PC-9 (cell line): ENCODE measurements at regions not wholly inside any gene's neighbourhood (a gene's known extent, or its start where the extent isn't known, plus 50 kb on each side); places are given as distances from the start of the nearest gene placed in this dataset.

ENCODE experiments used
- BruUV-seq: library from RNA; stranded (reverse); fragments of 400-500 nt; replicated peaks from 2 replicates; lab custom pipeline; 2021; lab: Mats Ljungman, UMichigan
- CTCF ChIA-PET: fragments of 300-600 bp; sonication (Branson Sonifier 250); formaldehyde crosslinking; loops from one replicate; lab custom pipeline; 2022; ENCODE audit warnings: antibody characterized with exemption; lab: Charles Lee
- POLR2A ChIA-PET: fragments of 300-600 bp; sonication (Branson Sonifier 250); formaldehyde crosslinking; loops from one replicate; lab custom pipeline; 2022; ENCODE audit warnings: antibody characterized with exemption; ENCODE audit not compliant: unreplicated experiment; lab: Charles Lee
- DNase-seq, 2 experiments: peaks; one replicate each; pipeline versions ENCODE4 v3.0.0 to v3.0.0-alpha.2; 2015 to 2022; ENCODE audit warnings: mixed read lengths in 1 of 2
- H2AFZ ChIP-seq: fragments of 200-600 bp; sonication (generic); 2 replicates; pipeline ENCODE4 v1.8.1; 2017; ENCODE audit warnings: antibody characterized with exemption
- H3F3A ChIP-seq: fragments of 200-600 bp; sonication (generic); 2 replicates; pipeline ENCODE4 v1.8.1; 2017; ENCODE audit warnings: antibody characterized with exemption, mild to moderate bottlenecking, low read depth; ENCODE audit not compliant: insufficient read depth
- H3K27ac ChIP-seq: fragments of 200-600 bp; sonication (generic); 2 replicates; pipeline ENCODE4 v1.6.1; 2016; ENCODE audit warnings: mixed run types
- H3K27me3 ChIP-seq: fragments of 200-600 bp; sonication (generic); 2 replicates; pipeline ENCODE4 v1.6.1; 2016; ENCODE audit warnings: low read depth, mixed run types; ENCODE audit not compliant: insufficient read depth
- H3K36me3 ChIP-seq: fragments of 200-600 bp; sonication (generic); 2 replicates; pipeline ENCODE4 v1.6.1; 2016; ENCODE audit warnings: low read depth, mixed run types
- H3K4me1 ChIP-seq: fragments of 200-600 bp; sonication (generic); replicated peaks from 2 replicates; pipeline ENCODE4 v1.6.1; 2016; ENCODE audit warnings: mixed run types; ENCODE audit not compliant: insufficient read depth
- H3K4me2 ChIP-seq: fragments of 200-600 bp; sonication (generic); 2 replicates; pipeline ENCODE4 v1.6.1; 2017; ENCODE audit warnings: mixed run types
- H3K4me3 ChIP-seq: fragments of 200-600 bp; sonication (generic); 2 replicates; pipeline ENCODE4 v1.6.1; 2016; ENCODE audit warnings: mixed run types
- H3K79me2 ChIP-seq: fragments of 200-600 bp; sonication (generic); 2 replicates; pipeline ENCODE4 v1.6.1; 2017; ENCODE audit warnings: low read depth, mixed run types
- H3K9me2 ChIP-seq: fragments of 200-600 bp; sonication (generic); 2 replicates; pipeline ENCODE4 v1.8.1; 2017; ENCODE audit warnings: mild to moderate bottlenecking; ENCODE audit not compliant: insufficient read depth
- H3K9me3 ChIP-seq: fragments of 200-600 bp; sonication (generic); 2 replicates; pipeline ENCODE4 v1.8.1; 2016; ENCODE audit warnings: low read depth; ENCODE audit not compliant: insufficient read depth
- H4K20me1 ChIP-seq: fragments of 200-600 bp; sonication (generic); 2 replicates; pipeline ENCODE4 v1.8.1; 2017; ENCODE audit not compliant: insufficient read depth
- CTCF ChIP-seq: fragments of 200-600 bp; sonication (generic); conservative IDR thresholded peaks from 2 replicates; pipeline ENCODE4 v1.6.1; 2017; ENCODE audit warnings: mixed run types, antibody characterized with exemption, mild to moderate bottlenecking, moderate library complexity
- EZH2 ChIP-seq: fragments of 200-600 bp; sonication (generic); IDR thresholded peaks from 2 replicates; pipeline ENCODE4 v1.8.0; 2017; ENCODE audit warnings: antibody characterized with exemption, low read depth
- intact Hi-C: fragments of 100-400 bp; cut with micrococcal nuclease; formaldehyde crosslinking; loops from one replicate; pipeline ENCODE4 v1.10.0; 2022; ENCODE audit not compliant: unreplicated experiment

DNA sequence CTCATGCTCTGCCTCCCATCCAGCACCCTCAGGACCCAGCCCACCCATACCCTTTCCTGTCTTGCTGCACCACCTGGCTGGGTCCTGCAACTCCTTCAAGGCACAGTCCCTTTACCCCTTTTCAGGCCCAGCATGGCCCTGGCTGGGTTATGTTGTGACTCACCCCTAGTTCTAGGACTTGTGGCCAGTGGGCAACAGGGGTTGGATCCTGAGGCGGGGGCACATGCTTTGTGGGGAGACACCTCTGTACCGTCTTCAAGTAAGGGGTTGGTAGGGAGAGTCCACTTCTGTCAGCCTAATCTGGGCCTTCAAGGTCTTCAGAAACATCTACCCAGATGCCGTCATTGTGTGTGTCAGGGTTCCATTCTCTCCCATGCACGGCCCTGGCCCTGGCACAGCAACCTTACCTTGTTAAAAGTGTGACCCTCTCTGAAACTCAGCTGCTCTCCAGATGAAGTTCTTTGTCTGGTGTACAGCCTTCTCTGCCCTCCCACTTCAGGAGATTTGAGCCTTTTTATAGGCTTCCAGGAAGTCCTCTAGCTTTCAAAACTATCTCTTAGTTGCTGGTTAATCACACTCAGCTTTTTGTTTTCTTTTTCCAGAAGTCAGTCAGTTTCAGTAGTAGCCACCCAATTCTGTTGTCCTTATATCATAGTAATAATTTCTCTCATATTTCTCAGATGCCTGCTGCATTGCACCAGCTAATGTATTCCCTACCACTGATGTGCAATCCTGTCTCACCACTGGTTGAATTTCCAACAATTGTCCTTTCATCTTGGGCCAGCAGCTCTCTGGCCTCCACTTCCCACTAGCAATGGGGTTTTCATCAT, 107.3 kb downstream of the NRN1 start:
- H2AFZ ChIP-seq: no peak overlapping the region
- H3F3A ChIP-seq: no peaks in the 10 kb centered on the region
- no peaks in the 10 kb centered on the region for H3K9me2 ChIP-seq
- H3K79me2 ChIP-seq: no peaks in the 10 kb centered on the region
- no peaks in the 10 kb centered on the region for H3K4me1 ChIP-seq
- no peaks in the 10 kb centered on the region for H4K20me1 ChIP-seq
- no peaks in the 10 kb centered on the region for H3K27me3 ChIP-seq
- H3K9me3 ChIP-seq: no peaks in the 10 kb centered on the region
- H3K36me3 ChIP-seq: no peaks in the 10 kb centered on the region
- no peak overlapping the region for H3K27ac ChIP-seq
- ChIA-PET CTCF (no interaction called here), POLR2A (no interaction called here)
- BruUV-seq: no TSS peak
- no peak overlapping the region for H3K4me3 ChIP-seq
- H3K4me2 ChIP-seq: no peak overlapping the region
- no peak for DNase-seq
- no peak for TF ChIP-seq CTCF
- no peak for TF ChIP-seq EZH2
- intact Hi-C loops: no loop called here

GRCh38 chr6:5898563-5898962, 108.2 kb downstream of the NRN1 start:
- no peak for TF ChIP-seq EZH2
- TF ChIP-seq CTCF: no peak
- Histone ChIP-seq H3K4me3 (no peak overlapping the region), H3K27me3 (no peaks in the 10 kb centered on the region), H3K36me3 (no peaks in the 10 kb centered on the region), H3K9me3 (no peaks in the 10 kb centered on the region), H3F3A (no peaks in the 10 kb centered on the region), H2AFZ (no peak overlapping the region), H3K4me2 (no peak overlapping the region), H3K27ac (no peak overlapping the region), H4K20me1 (no peaks in the 10 kb centered on the region), H3K79me2 (no peaks in the 10 kb centered on the region), H3K4me1 (no peaks in the 10 kb centered on the region), H3K9me2 (no peaks in the 10 kb centered on the region)
- intact Hi-C loops: no loop called here
- no TSS peak for BruUV-seq
- ChIA-PET CTCF (no interaction called here), POLR2A (no interaction called here)
- DNase-seq: no peak

- H2AFZ ChIP-seq: no peak overlapping the region
- DNase-seq: no peak
- H3K4me3 ChIP-seq: no peak overlapping the region
- H3K79me2 ChIP-seq: no peaks in the 10 kb centered on the region
- intact Hi-C loops: no loop called here
- no peak for TF ChIP-seq CTCF
- no peak for TF ChIP-seq EZH2
- no peak overlapping the region for H3K4me2 ChIP-seq
- BruUV-seq: no TSS peak
- ChIA-PET CTCF (no interaction called here), POLR2A (no interaction called here)
- no peaks in the 10 kb centered on the region for H4K20me1 ChIP-seq
- no peaks in the 10 kb centered on the region for H3K9me2 ChIP-seq
- no peaks in the 10 kb centered on the region for H3K9me3 ChIP-seq
- H3K27ac ChIP-seq: no peak overlapping the region
- no peaks in the 10 kb centered on the region for H3K36me3 ChIP-seq
- no peaks in the 10 kb centered on the region for H3F3A ChIP-seq
- no peaks in the 10 kb centered on the region for H3K4me1 ChIP-seq
- no peaks in the 10 kb centered on the region for H3K27me3 ChIP-seq
These were observed 108.6 kb downstream of the NRN1 start for GRCh38 chr6:5898102-5898501.
